Endothelial cell of umbilical vein (primary cell): ENCODE measurements at regions not wholly inside any gene's neighbourhood (a gene's known extent, or its start where the extent isn't known, plus 50 kb on each side); places are given as distances from the start of the nearest gene placed in this dataset.

Experiments
- BruUV-seq: library from RNA; stranded (reverse); fragments of 400-500 nt; replicated peaks from 2 replicates; lab custom pipeline; 2021; lab: Mats Ljungman, UMichigan
- CTCF ChIA-PET: fragments of 300-600, 350-600 bp; sonication (Branson Sonifier 250); formaldehyde crosslinking; loops from one replicate; lab custom pipeline; 2021; ENCODE audit warnings: antibody characterized with exemption, inconsistent platforms; lab: Charles Lee
- POLR2A ChIA-PET: fragments of 300-600, 350-600 bp; sonication (Branson Sonifier 250); formaldehyde crosslinking; loops from one replicate; lab custom pipeline; 2021; ENCODE audit warnings: antibody characterized with exemption, inconsistent platforms; lab: Charles Lee
- DNase-seq: peaks from one replicate; pipeline ENCODE4 v3.0.0-alpha.2; 2011; ENCODE audit warnings: low read depth, low spot score
- FAIRE-seq: peaks from 2 replicates; lab custom pipeline; 2011; peaks lifted over from hg19 to GRCh38; lab: Jason Lieb, UNC
- H2AFZ ChIP-seq: 2 replicates; pipeline ENCODE4 v1.6.0; 2012; ENCODE audit warnings: low read depth, low read length, control low read depth, inconsistent platforms
- H3K27ac ChIP-seq: 2 replicates; pipeline ENCODE4 v1.5.1; 2011; ENCODE audit warnings: low read depth, mild to moderate bottlenecking, control low read depth, low read length, moderate library complexity; ENCODE audit not compliant: insufficient read depth
- H3K27me3 ChIP-seq, 2 experiments: 2 replicates each; pipeline versions ENCODE4 v1.6.0 to v1.6.1; 2011; ENCODE audit warnings: low read length in 2 of 2, mixed read lengths in 1 of 2; ENCODE audit not compliant: control insufficient read depth in 2 of 2, insufficient read depth in 2 of 2
- H3K36me3 ChIP-seq, 2 experiments: 2 replicates in 1 of 2; 3 replicates in 1 of 2; pipeline ENCODE4 v1.5.1; 2011; ENCODE audit warnings: low read length in 2 of 2, mild to moderate bottlenecking in 1 of 2, moderate library complexity in 1 of 2; ENCODE audit not compliant: control insufficient read depth in 2 of 2, insufficient read depth in 2 of 2; ENCODE audit errors: extremely low read depth in 1 of 2
- H3K4me1 ChIP-seq: 3 replicates; pipeline ENCODE4 v1.5.1; 2011; ENCODE audit warnings: mild to moderate bottlenecking, low read length; ENCODE audit not compliant: control insufficient read depth, insufficient read depth; ENCODE audit errors: extremely low read depth
- H3K4me2 ChIP-seq: 2 replicates; pipeline ENCODE4 v1.6.1; 2011; ENCODE audit warnings: low read length, control low read depth, mixed read lengths; ENCODE audit not compliant: insufficient read depth
- H3K4me3 ChIP-seq, 3 experiments: fragments of 200-600 bp in 1 of 3; sonication (generic), shearing (Covaris generic) in 1 of 3; replicated peaks in 1 of 3; 2 replicates each; pipeline ENCODE4 v1.5.1; 2011 to 2016; ENCODE audit warnings: control low read depth in 3 of 3, low read length in 3 of 3, mild to moderate bottlenecking in 2 of 3, inconsistent platforms in 1 of 3, low read depth in 1 of 3, moderate library complexity in 1 of 3; ENCODE audit not compliant: insufficient read depth in 1 of 3
- H3K79me2 ChIP-seq: 2 replicates; pipeline ENCODE4 v1.6.0; 2012; ENCODE audit warnings: low read length, inconsistent platforms; ENCODE audit not compliant: control insufficient read depth, insufficient read depth
- H3K9ac ChIP-seq: replicated peaks from 2 replicates; pipeline ENCODE3; 2011; ENCODE audit warnings: low read length, control low read depth; ENCODE audit not compliant: insufficient read depth; ENCODE audit errors: extremely low read depth
- H3K9me1 ChIP-seq: replicated peaks from 3 replicates; pipeline ENCODE4 v1.6.0; 2011; ENCODE audit warnings: mild to moderate bottlenecking, low read length; ENCODE audit not compliant: control insufficient read depth, insufficient read depth; ENCODE audit errors: extremely low read depth
- H3K9me3 ChIP-seq: replicated peaks from 2 replicates; pipeline ENCODE4 v1.5.1; 2012; ENCODE audit warnings: low read length, inconsistent platforms; ENCODE audit not compliant: control insufficient read depth, insufficient read depth
- H4K20me1 ChIP-seq: replicated peaks from 2 replicates; pipeline ENCODE3; 2011; ENCODE audit warnings: mild to moderate bottlenecking, low read length; ENCODE audit not compliant: control insufficient read depth, insufficient read depth; ENCODE audit errors: extremely low read depth
- EZH2 ChIP-seq: IDR thresholded peaks from 2 replicates; pipeline ENCODE4 v1.6.1; 2012; ENCODE audit warnings: borderline replicate concordance, low read depth, mild to moderate bottlenecking, moderate library complexity, low read length, inconsistent platforms; ENCODE audit not compliant: severe bottlenecking
- FOS ChIP-seq: IDR thresholded peaks from 2 replicates; pipeline ENCODE4 v1.6.1; 2011; ENCODE audit warnings: mild to moderate bottlenecking, low read length, moderate library complexity, borderline replicate concordance; ENCODE audit not compliant: insufficient read depth
- GATA2 ChIP-seq: IDR thresholded peaks from 2 replicates; pipeline ENCODE4 v1.7.0; 2011; ENCODE audit warnings: low read depth, mild to moderate bottlenecking, moderate library complexity, mixed read lengths, low read length; ENCODE audit not compliant: insufficient read length, insufficient read depth
- JUN ChIP-seq: IDR thresholded peaks from 2 replicates; pipeline ENCODE4 v1.6.1; 2011; ENCODE audit warnings: borderline replicate concordance, low read depth; ENCODE audit not compliant: insufficient read length, insufficient read depth
- MYC ChIP-seq: IDR thresholded peaks from one replicate; pipeline ENCODE4 v1.6.1; 2011; ENCODE audit warnings: mild to moderate bottlenecking, low read depth, low read length
- POLR2A ChIP-seq: IDR thresholded peaks from 2 replicates; pipeline ENCODE4 v1.6.1; 2012; ENCODE audit warnings: low read depth, mild to moderate bottlenecking, control low read depth, low read length
- POLR2AphosphoS5 ChIP-seq: IDR thresholded peaks from 2 replicates; pipeline ENCODE4 v1.6.1; 2012; ENCODE audit warnings: low read depth, mild to moderate bottlenecking, control low read depth, low read length, moderate library complexity; ENCODE audit not compliant: insufficient read depth
- dilution Hi-C: fragments of 300-500 bp; cut with MboI; formaldehyde crosslinking; loops from one replicate; pipeline ENCODE4 v1.15.0; 2019; ENCODE audit warnings: low sequenced_read_pairs; ENCODE audit not compliant: extremely low pct_ligation_motif_present
- intact Hi-C: fragments of 100-400 bp; cut with micrococcal nuclease; formaldehyde crosslinking; loops from one replicate; pipeline ENCODE4 v1.10.0; 2022
- TF ChIP-seq, protein P1 (sequence below): IDR thresholded peaks from 2 replicates; pipeline ENCODE4 v1.6.1; 2011; ENCODE audit not compliant: insufficient read depth, insufficient read length
- TF ChIP-seq, protein P2 (sequence below), 2 donors: IDR thresholded peaks; 1 replicate in 1 of 2; 2 replicates in 1 of 2; pipeline ENCODE4 v1.5.1; 2011; ENCODE audit warnings: low read length in 2 of 2, mild to moderate bottlenecking in 2 of 2, moderate library complexity in 2 of 2, control low read depth in 1 of 2, inconsistent platforms in 1 of 2, low read depth in 1 of 2; ENCODE audit not compliant: insufficient read depth in 1 of 2; ENCODE audit errors: extremely low read depth in 1 of 2

DNA sequence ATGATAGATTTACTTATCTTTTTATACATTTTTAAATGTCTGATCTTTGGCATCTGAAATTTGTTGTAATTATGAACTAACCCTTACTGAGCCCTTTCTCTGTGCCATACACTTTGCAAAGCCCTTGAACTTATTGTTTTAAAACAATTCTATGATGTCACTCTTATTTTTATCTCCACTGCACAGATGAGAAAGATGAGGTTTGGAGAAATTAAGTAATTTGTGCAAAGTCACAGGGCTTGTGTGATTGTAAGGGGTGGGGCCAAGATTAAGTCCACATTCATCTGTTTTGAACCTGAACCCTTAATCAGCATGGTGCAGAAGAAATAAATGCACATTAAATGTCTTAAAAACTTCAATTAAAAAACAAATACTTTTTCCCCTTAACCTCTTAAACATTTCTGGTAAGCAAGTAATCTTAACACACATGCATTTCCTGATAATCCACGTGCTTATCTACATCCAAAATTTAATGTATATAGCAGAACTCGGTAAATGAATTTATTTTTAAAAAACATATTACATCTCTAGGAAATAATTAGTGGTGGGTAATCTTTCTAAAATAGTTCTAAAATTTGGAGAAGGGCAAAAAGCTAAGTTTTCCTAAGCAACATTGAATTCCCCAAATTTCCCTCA lies 189.8 kb upstream of the TBC1D5 start:
- dilution Hi-C loops = no loop called here

More for the DNA sequence above, 189.8 kb upstream of the TBC1D5 start:
- Histone ChIP-seq H3K9me3 (no peaks in the 10 kb centered on the region), H3K27ac (no peak overlapping the region), H3K79me2 (no peaks in the 10 kb centered on the region), H3K9ac (no peak overlapping the region), H3K9me1 (no peaks in the 10 kb centered on the region), H3K4me3 (no peak overlapping the region), H2AFZ (no peak overlapping the region), H3K4me2 (no peak overlapping the region), H3K27me3 (no peaks in the 10 kb centered on the region), H3K36me3 (no peaks in the 10 kb centered on the region), H4K20me1 (no peaks in the 10 kb centered on the region), H3K4me1 (no peaks in the 10 kb centered on the region)
- FAIRE-seq = no peak
- intact Hi-C loops = no loop called here
- POLR2A ChIA-PET = no interaction called here
- no peak for DNase-seq
- CTCF ChIA-PET = no interaction called here
- no TSS peak for BruUV-seq
- TF ChIP-seq EZH2 (no peak), GATA2 (no peak), POLR2AphosphoS5 (no peak), MYC (no peak), JUN (no peak), FOS (no peak), POLR2A (no peak)
- TF ChIP-seq, protein P1, sequence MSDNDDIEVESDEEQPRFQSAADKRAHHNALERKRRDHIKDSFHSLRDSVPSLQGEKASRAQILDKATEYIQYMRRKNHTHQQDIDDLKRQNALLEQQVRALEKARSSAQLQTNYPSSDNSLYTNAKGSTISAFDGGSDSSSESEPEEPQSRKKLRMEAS = no peak
- TF ChIP-seq, protein P2, sequence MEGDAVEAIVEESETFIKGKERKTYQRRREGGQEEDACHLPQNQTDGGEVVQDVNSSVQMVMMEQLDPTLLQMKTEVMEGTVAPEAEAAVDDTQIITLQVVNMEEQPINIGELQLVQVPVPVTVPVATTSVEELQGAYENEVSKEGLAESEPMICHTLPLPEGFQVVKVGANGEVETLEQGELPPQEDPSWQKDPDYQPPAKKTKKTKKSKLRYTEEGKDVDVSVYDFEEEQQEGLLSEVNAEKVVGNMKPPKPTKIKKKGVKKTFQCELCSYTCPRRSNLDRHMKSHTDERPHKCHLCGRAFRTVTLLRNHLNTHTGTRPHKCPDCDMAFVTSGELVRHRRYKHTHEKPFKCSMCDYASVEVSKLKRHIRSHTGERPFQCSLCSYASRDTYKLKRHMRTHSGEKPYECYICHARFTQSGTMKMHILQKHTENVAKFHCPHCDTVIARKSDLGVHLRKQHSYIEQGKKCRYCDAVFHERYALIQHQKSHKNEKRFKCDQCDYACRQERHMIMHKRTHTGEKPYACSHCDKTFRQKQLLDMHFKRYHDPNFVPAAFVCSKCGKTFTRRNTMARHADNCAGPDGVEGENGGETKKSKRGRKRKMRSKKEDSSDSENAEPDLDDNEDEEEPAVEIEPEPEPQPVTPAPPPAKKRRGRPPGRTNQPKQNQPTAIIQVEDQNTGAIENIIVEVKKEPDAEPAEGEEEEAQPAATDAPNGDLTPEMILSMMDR (IDR thresholded peaks at IDR 0.05; ENCODE audit: extremely low read depth in 1 of 2, insufficient read depth in 1 of 2, low read depth in 1 of 2, low read length in 2 of 2) = no peak
